Lower leg skin (tissue), 3 donors: ENCODE measurements at regions not wholly inside any gene's neighbourhood (a gene's known extent, or its start where the extent isn't known, plus 50 kb on each side); places are given as distances from the start of the nearest gene placed in this dataset.

Experiments used
- POLR2A ChIP-seq, 2 donors: fragments of 450-650 bp; IDR thresholded peaks; one replicate each; pipeline ENCODE4 v1.6.1; 2016 to 2017; ENCODE audit warnings: antibody characterized with exemption in 2 of 2, mild to moderate bottlenecking in 1 of 2, moderate library complexity in 1 of 2
- TF ChIP-seq, protein P1 (sequence below), 3 donors: fragments of 450-650 bp; IDR thresholded peaks; one replicate each; pipeline ENCODE4 v1.5.1; 2016; ENCODE audit warnings: antibody characterized with exemption in 3 of 3, mild to moderate bottlenecking in 3 of 3, moderate library complexity in 2 of 3

DNA sequence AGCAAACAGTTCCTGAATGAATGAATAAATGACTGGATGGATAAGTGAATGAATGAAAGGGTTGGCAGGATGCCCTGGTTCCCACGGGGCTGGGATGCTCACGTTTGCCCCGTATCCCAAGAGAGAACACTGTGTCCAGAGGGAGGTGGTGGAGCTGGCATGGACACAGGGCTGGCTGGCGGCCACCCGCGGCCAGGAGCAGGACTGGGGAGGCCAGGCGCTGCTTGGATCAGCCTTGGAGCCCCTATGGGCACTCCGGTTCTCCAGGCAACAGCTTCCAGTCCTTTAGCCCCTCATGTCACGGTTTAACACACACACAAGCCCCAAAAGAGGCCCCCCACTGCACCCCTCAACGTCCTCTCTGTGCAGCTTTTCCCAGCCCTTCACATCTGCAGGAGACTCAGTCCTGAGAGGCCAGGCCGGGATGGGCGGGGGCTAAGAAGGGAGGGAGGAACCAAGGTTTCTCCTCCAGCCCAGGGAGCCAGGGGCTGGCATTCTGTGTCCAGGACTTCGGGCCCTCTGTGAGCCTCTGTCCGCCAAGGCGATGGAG is 86.0 kb upstream of the ALDH1L1 start:
- TF ChIP-seq POLR2A (IDR thresholded peaks at IDR 0.05): no peak
- TF ChIP-seq, protein P1, sequence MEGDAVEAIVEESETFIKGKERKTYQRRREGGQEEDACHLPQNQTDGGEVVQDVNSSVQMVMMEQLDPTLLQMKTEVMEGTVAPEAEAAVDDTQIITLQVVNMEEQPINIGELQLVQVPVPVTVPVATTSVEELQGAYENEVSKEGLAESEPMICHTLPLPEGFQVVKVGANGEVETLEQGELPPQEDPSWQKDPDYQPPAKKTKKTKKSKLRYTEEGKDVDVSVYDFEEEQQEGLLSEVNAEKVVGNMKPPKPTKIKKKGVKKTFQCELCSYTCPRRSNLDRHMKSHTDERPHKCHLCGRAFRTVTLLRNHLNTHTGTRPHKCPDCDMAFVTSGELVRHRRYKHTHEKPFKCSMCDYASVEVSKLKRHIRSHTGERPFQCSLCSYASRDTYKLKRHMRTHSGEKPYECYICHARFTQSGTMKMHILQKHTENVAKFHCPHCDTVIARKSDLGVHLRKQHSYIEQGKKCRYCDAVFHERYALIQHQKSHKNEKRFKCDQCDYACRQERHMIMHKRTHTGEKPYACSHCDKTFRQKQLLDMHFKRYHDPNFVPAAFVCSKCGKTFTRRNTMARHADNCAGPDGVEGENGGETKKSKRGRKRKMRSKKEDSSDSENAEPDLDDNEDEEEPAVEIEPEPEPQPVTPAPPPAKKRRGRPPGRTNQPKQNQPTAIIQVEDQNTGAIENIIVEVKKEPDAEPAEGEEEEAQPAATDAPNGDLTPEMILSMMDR (IDR thresholded peaks at IDR 0.05): no peak
